CD4-positive, alpha-beta T cell (primary cell): ENCODE measurements at regions not wholly inside any gene's neighbourhood (a gene's known extent, or its start where the extent isn't known, plus 50 kb on each side); places are given as distances from the start of the nearest gene placed in this dataset.

Experiments used
- ATAC-seq: fragments of 200-7000 bp; cut with Tn5 transposase; one replicate; pipeline ENCODE4 v1.10.0; 2022; ENCODE audit warnings: mild to moderate bottlenecking; ENCODE audit not compliant: poor library complexity
- CTCF ChIA-PET: fragments of 350-600 bp; sonication (Branson Sonifier 250); formaldehyde crosslinking; loops from one replicate; lab custom pipeline; 2021; ENCODE audit warnings: antibody characterized with exemption, inconsistent platforms; lab: Charles Lee
- POLR2A ChIA-PET: fragments of 350-600 bp; sonication (Branson Sonifier 250); formaldehyde crosslinking; loops from one replicate; lab custom pipeline; 2021; ENCODE audit warnings: antibody characterized with exemption, inconsistent platforms; lab: Charles Lee
- DNase-seq, 14 experiments: peaks; one replicate each; pipeline ENCODE4 v3.0.0-alpha.2; 2013 to 2020; ENCODE audit warnings: mixed read lengths in 2 of 14
- H3K27ac ChIP-seq, 2 donors: one replicate each; pipeline versions ENCODE4 v1.5.1 to v1.7.0; 2013; ENCODE audit warnings: low read length in 2 of 2, low read depth in 1 of 2, mild to moderate bottlenecking in 1 of 2
- H3K27me3 ChIP-seq, 2 experiments: 1 replicate in 1 of 2; 2 replicates in 1 of 2; pipeline versions ENCODE4 v1.6.1 to v1.7.0; 2013; ENCODE audit warnings: low read length in 2 of 2, control low read depth in 1 of 2, mild to moderate bottlenecking in 1 of 2, moderate library complexity in 1 of 2; ENCODE audit not compliant: insufficient read depth in 2 of 2, control insufficient read depth in 1 of 2
- H3K36me3 ChIP-seq: one replicate; pipeline ENCODE4 v1.6.1; 2013; ENCODE audit warnings: low read length, control low read depth; ENCODE audit not compliant: insufficient read depth
- H3K4me1 ChIP-seq: one replicate; pipeline ENCODE4 v1.6.1; 2013; ENCODE audit warnings: low read length, control low read depth; ENCODE audit not compliant: insufficient read depth
- H3K4me3 ChIP-seq: one replicate; pipeline ENCODE4 v1.5.1; 2013; ENCODE audit warnings: mild to moderate bottlenecking, low read length, moderate library complexity
- H3K9me3 ChIP-seq, 2 experiments: 1 replicate in 1 of 2; 2 replicates in 1 of 2; pipeline versions ENCODE4 v1.6.1 to v1.7.0; 2013; ENCODE audit warnings: low read length in 2 of 2, mild to moderate bottlenecking in 2 of 2, control low read depth in 1 of 2, moderate library complexity in 1 of 2; ENCODE audit not compliant: control insufficient read depth in 1 of 2, insufficient read depth in 1 of 2
- H3K27ac Mint-ChIP-seq: one replicate; pipeline ENCODE4 v1.8.0; 2020; ENCODE audit warnings: mixed read lengths
- H3K27me3 Mint-ChIP-seq: one replicate; pipeline ENCODE4 v1.8.0; 2021; ENCODE audit warnings: mixed read lengths
- H3K36me3 Mint-ChIP-seq: one replicate; pipeline ENCODE4 v1.8.0; 2021; ENCODE audit warnings: low read depth, mixed read lengths
- H3K4me1 Mint-ChIP-seq: one replicate; pipeline ENCODE4 v1.8.0; 2021; ENCODE audit warnings: low read depth, mixed read lengths
- H3K4me3 Mint-ChIP-seq: one replicate; pipeline ENCODE4 v1.8.0; 2020; ENCODE audit warnings: mild to moderate bottlenecking, mixed read lengths
- H3K9me3 Mint-ChIP-seq: one replicate; pipeline ENCODE4 v1.8.0; 2020; ENCODE audit warnings: mixed read lengths
- CTCF ChIP-seq: fragments of 200-600 bp; IDR thresholded peaks from one replicate; pipeline ENCODE4 v1.8.0; 2022; ENCODE audit warnings: antibody characterized with exemption, mild to moderate bottlenecking
- intact Hi-C, 2 experiments: fragments of 100-400 bp; cut with DNase I in 1 of 2; cut with micrococcal nuclease in 1 of 2; formaldehyde crosslinking; loops; one replicate each; pipeline versions ENCODE4 v1.15.1 to v1.9.0; 2023 to 2025; cut with DNase I, micrococcal nuclease

DNA sequence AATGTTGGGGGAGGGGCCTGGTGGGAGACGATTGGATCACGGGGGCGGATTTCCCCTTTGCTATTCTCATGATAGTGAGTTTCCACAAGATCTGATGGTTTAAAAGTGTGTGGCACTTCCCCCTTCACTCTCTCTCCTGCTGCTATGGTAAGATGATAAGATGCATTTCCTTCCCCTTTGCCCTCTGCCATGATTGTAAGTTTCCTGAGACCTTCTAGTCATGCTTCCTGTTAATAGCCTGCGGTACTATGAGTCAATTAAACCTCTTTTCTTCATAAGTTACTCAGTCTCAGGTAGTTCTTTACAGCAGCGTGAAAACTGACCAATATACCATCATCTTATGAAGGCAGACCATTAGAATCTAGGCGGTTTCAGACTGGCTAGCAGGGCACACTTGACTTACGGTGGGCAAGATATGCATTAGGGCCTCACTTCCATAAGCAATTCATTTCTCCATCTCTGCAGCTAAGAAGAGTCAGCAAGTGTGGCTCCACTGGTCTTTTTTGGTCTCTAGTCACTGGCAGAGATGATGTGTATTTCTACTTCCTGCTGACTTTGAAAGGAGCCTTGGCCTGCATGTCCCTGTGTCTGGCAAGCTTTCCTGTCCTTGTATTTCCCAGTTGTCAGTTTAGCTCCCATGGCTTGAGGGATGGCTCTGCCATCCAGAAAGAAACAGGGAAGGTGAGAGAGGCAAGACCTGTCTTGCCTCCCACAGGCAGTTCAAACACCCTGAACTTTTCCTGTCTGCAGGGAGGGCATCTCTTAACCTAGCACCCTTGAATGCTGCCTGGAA lies 109.0 kb upstream of the ADAMTS9 start:
- Histone ChIP-seq H3K9me3 (peaks cover 0 to 8% of the 10 kb centered on the region in 2 experiments), H3K27me3 (no peaks in the 10 kb centered on the region), H3K4me1 (no peaks in the 10 kb centered on the region), H3K36me3 (no peaks in the 10 kb centered on the region), H3K4me3 (no peak overlapping the region), H3K27ac (no peak overlapping the region)
- no peak overlapping the region for H3K27ac Mint-ChIP-seq
- ATAC-seq (no peak), DNase-seq (no peak)
- no peaks in the 10 kb centered on the region for H3K4me1 Mint-ChIP-seq
- no peak for TF ChIP-seq CTCF
- H3K9me3 Mint-ChIP-seq, result no peaks in the 10 kb centered on the region
- no peaks in the 10 kb centered on the region for H3K36me3 Mint-ChIP-seq
- intact Hi-C loops, result no loop called here
- no peaks in the 10 kb centered on the region for H3K27me3 Mint-ChIP-seq
- CTCF ChIA-PET, result no interaction called here
- POLR2A ChIA-PET, result no interaction called here
- no peak overlapping the region for H3K4me3 Mint-ChIP-seq

GRCh38 chr3:64792445-64792844 lies 104.6 kb upstream of the ADAMTS9 start:
- H3K4me3 Mint-ChIP-seq, result no peak overlapping the region

GRCh38 chr3:64789111-64789510 lies 101.3 kb upstream of the ADAMTS9 start:
- H3K4me1 ChIP-seq, result no peaks in the 10 kb centered on the region
- intact Hi-C loops, result no loop called here
- H3K36me3 ChIP-seq, result no peaks in the 10 kb centered on the region
- Mint-ChIP-seq H3K36me3 (no peaks in the 10 kb centered on the region), H3K27ac (no peak overlapping the region), H3K9me3 (no peaks in the 10 kb centered on the region), H3K4me1 (no peaks in the 10 kb centered on the region), H3K27me3 (no peaks in the 10 kb centered on the region), H3K4me3 (no peak overlapping the region)
- no peak overlapping the region for H3K4me3 ChIP-seq
- no peak overlapping the region for H3K27ac ChIP-seq
- no peak for ATAC-seq
- H3K9me3 ChIP-seq, result peaks cover 0 to 5% of the 10 kb centered on the region in 2 experiments
- CTCF ChIA-PET, result no interaction called here
- TF ChIP-seq CTCF, result no peak
- no peaks in the 10 kb centered on the region for H3K27me3 ChIP-seq
- POLR2A ChIA-PET, result no interaction called here
- DNase-seq, result no peak

More at GRCh38 chr3:64792445-64792844, 104.6 kb upstream of the ADAMTS9 start:
- Mint-ChIP-seq H3K27me3 (no peaks in the 10 kb centered on the region), H3K27ac (no peak overlapping the region), H3K36me3 (no peaks in the 10 kb centered on the region), H3K9me3 (no peaks in the 10 kb centered on the region), H3K4me1 (no peaks in the 10 kb centered on the region)
- H3K36me3 ChIP-seq, result no peaks in the 10 kb centered on the region
- H3K27ac ChIP-seq, result no peak overlapping the region
- intact Hi-C loops, result no loop called here
- no peaks in the 10 kb centered on the region for H3K27me3 ChIP-seq
- ChIA-PET POLR2A (no interaction called here), CTCF (no interaction called here)
- no peak for TF ChIP-seq CTCF
- no peaks in the 10 kb centered on the region for H3K4me1 ChIP-seq
- peaks cover 0 to 9% of the 10 kb centered on the region in 2 experiments for H3K9me3 ChIP-seq
- H3K4me3 ChIP-seq, result no peak overlapping the region
- DNase-seq, result no peak
- no peak for ATAC-seq
